GM19438 (cell line): ENCODE measurements at regions not wholly inside any gene's neighbourhood (a gene's known extent, or its start where the extent isn't known, plus 50 kb on each side); places are given as distances from the start of the nearest gene placed in this dataset.

Experiments
- ATAC-seq: cut with Tn5 transposase; IDR thresholded peaks from one replicate; pipeline ENCODE4 v1.9.1; 2021; ENCODE audit warnings: low read depth; ENCODE audit not compliant: unreplicated experiment

DNA sequence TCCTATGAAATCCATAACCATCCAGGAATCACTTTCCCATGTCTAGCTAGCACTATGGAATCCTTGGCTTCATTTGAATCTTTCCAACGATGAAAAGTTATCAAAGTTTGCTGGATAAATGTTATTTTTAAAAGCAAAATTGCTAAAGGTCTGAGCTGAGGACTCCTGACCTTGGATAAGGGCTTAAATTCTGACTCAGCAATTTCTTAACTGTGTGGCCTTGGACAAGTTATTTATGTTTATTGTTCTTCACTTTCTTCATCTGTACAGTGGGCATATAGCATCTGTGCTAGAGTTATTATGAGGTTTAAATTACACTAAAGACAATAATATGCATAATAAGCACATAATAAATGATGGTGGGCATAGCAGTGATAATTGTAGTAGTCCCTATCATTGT, 227.5 kb downstream of the KCNS3 start:
- no peak for ATAC-seq

DNA sequence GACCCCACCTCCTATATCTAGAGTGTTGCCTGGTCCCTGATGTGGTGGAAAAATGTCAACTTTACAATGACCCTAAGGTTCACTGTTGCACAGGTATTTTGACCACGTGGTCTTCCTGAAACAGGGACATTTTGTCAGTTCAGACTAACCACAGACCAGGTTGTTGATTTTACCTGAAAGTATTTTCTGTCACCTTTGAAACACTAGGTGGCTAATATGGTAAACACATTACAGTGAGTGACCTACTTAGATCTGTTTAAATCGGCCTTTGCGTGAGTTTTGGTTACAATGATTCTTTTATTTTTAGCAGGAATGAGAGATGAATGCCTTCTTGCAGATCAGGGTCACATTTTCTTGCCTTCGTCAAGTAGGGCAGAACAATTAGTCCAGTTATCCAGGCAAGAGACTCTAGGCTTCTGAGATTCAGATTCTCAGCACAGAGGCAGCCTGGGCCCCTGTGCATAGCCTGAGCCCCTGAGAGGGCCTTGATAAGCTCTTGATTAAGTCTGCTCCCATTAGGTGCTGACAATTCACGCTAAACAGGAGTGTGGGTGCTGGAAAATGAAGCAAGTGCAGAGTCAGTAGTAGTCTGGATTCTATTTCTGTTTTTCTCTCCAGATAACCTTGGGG, 226.2 kb downstream of the KCNS3 start:
- no peak for ATAC-seq

DNA sequence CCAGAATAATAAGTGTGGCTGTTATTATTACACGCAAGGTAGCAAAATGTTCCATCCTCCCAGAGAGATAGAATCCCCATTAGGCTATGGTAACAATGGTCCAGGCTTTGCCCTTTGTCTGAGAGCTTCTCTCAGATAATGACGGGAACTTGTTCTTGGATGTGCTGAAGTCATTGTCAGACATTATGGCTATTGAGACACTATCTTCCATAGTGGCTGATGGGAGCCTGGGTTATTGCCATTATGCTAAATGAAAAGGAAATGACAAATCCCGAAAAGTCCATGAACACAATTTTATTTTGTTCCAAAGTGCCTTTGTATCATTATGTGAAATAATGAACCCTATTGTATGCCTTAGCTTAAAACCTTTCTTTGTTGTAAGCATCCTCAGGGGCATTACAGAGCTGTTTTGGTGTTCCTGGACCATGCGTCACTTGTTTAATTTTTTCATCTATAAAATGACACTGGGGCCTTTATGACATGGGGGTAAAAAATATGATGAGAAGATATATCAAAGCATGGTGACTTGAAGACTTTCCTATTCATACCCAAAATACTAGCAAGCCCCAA, 218.5 kb downstream of the KCNS3 start:
- no peak for ATAC-seq

DNA sequence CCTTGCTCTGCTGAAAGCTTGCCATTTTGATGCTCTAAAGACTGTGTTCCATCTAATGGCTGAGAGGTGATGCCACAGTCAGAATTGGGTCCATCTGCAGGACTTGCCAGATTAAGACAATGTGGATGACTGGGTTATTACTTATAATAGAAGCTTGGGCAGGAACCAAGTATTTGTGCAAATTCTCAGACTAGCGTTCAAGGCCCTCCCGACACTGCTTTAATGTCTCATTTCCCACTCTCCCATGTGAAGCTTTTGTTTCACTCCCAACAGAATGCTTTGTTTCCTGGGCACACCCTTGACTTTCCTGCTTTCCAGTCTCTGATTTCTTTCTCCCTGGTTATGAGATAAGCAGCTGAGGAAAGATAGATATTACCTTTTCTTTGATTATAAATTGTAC, 215.8 kb downstream of the KCNS3 start:
- no peak for ATAC-seq

DNA sequence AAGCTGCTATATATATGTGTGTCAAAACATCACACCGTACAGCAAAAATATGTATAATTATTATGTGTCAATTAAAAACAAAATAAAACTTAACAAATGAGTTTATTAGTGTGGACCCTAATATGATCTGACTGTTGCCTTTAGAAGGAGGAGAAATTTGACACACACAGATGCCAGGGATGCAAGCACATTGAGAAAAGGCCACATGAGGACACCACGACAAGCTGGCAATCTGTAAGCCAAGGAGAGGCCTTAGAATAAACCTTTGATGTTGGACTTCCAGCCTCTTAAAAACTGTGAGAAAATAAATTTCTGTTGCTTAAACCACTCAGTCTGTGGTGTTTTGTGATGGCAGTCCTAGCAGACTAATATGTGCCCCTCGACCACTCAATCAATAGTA, 214.7 kb downstream of the KCNS3 start:
- ATAC-seq, result no peak

DNA sequence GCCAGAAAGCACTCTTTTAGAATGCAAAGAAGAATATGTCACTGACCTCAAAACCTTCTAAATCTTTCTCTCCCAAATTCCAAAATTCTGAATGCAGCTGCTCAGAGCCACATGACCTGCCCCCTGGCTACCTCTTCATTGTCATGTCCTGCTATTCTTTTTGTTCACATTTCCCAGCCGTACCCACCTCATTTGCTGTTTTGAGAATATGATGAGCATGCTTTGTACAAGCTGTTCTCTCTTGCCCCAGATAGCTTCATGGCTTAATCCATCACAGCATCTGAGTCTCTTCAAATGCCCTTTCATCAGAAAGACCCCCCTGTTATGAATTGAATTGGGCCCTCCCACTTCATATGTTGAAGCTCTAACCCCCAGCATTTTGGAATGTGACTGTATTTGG, 214.3 kb downstream of the KCNS3 start:
- no peak for ATAC-seq

DNA sequence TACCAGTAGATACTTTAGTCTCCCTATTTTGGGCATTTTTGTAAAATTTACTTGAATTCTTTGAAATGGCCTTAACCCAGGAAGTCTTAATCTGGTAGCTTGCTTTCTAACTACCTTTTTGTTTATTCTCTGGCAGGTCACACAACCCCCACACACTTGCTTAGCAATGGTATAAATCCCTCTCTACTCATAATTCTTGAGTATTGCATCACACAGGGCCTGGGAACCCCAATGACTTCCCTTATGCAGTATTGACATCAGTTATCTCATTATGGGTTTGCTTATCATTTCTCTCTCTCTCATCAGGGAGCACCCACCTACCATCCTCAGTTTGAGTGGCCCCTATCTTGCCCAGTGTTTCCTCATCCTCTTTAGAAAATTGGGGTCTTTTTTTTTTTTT, 207.1 kb downstream of the KCNS3 start:
- ATAC-seq, result no peak

DNA sequence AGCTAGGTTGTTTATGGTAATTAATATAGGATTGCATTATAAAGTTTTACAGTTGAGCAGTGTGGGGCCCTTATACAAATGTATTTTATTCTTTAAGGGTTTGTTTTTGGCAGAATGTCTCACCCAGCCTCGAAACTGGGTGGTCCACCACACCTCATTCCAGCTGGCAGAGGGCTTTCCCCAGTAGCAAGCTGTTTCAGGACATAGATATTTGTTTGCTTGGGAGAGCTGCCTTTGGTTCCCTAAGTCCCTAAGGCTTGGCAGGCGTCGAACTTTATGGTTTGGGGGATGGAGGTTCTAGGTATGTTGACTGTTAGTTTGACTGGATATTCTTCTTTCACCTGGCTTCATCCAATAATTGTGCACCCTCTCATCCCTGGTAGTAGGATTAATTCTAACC, 205.9 kb downstream of the KCNS3 start:
- ATAC-seq, result no peak

DNA sequence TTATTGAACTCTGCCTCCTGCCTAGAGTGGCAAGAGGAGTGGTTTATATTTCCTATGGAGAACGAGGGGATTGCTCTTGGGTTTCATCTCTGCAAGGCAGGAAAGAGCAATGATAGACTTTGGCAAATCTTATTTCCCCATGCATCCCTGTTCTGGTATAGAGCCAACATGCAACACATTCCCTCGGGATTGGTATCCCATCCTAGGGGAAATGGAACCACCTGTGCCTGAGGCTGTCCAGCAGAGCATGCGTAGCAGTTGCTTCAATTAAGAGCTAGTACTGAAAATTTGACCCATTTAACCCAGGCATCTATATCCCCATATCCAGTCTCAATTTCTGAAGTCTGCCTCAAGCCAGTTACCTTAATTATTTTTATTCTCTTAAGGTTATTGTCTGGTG, 205.3 kb downstream of the KCNS3 start:
- ATAC-seq, result no peak

DNA sequence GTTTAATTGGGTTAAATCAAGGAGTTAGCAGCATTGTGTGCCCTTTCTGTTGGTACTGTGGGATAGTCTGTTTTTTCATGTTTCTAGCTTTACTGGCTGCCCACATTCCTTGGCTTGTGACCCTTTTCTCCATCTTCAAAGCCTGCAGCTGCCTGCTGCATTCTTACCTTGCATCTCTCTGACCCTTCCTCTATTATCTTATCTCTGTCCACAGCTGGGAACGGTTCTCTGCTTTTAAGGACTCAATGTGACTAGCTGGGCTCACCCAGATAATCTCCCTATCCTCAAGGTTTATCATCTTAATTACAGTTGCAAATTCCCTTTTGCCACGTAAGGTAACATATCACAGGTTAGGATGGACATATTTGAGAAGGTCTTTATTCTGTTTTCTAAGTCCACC, 199.7 kb downstream of the KCNS3 start:
- no peak for ATAC-seq

DNA sequence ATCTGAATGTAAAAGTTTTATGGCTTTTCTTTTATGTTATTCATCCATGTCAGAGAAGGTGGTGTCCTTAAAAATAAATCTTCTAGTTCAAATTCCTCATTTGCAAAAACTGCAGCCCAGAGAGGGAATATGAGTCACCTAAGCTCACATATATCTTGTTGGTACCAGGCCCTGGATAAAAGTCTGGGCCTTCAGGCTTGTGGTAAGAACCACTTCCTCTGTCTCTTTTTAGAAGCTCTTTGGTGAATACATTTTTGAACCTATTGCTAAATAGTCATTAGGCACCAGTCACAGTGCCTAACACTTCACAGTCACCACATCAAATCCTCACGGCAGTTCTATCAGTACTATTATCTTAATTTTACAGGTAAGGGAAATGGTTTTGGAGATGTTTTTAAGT, 199.2 kb downstream of the KCNS3 start:
- no peak for ATAC-seq

DNA sequence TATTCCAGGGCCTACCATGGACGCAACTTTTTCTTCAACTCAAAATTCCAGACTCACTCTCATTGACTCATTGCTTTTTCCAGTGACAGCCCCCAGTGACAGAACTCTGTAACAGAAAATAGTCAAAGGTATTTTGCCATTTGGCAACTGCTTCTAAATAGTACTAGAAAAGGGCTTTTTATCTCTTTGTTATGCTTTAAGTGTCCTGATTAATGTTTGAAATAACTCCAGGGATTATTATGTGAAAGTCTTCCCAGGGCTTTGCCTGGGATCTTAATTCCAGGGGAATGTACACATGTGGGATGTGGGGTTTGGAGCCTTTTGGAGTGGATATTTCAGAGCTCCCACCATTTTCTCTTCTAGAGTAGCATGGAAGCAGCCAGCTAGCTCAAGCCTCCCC, 198.8 kb downstream of the KCNS3 start:
- ATAC-seq, result no peak

DNA sequence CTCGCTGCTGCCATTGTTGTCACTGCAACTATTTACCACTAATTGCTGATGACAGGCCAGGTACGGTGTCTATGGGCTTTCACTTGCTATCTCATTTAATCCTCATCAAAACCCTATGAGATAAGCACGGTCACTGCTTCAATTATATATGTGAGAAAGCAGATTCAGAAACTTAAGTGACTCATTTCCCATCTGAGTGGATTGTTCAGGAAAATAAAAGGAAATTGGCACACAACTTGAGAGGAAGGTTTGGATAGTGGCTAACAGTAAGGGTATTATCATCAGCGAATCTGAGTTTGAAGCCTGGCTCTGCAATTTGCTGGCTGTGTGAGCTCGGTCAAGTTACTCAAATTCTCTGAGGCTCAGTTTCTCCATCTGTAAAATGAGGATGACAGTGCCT, 196.0 kb downstream of the KCNS3 start:
- ATAC-seq, result no peak

DNA sequence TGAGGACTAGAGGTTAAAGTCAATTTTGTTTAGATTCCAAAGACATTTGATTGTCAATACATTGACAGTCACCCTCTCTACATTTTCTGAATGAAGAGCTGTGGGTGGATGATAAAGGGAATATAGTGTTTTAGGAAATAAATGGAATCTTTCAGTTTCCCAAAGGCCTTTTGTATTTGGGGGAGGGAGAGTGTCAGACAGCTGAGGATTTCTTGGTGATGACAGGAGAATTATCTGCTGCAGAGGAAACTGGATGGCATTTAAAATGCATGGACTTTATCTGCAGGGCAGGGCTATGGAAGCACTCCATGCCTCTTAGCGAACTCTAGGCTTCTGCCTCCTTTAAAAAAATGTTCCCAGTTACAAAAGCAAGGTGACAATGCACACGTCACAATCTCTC, 195.1 kb downstream of the KCNS3 start:
- no peak for ATAC-seq

DNA sequence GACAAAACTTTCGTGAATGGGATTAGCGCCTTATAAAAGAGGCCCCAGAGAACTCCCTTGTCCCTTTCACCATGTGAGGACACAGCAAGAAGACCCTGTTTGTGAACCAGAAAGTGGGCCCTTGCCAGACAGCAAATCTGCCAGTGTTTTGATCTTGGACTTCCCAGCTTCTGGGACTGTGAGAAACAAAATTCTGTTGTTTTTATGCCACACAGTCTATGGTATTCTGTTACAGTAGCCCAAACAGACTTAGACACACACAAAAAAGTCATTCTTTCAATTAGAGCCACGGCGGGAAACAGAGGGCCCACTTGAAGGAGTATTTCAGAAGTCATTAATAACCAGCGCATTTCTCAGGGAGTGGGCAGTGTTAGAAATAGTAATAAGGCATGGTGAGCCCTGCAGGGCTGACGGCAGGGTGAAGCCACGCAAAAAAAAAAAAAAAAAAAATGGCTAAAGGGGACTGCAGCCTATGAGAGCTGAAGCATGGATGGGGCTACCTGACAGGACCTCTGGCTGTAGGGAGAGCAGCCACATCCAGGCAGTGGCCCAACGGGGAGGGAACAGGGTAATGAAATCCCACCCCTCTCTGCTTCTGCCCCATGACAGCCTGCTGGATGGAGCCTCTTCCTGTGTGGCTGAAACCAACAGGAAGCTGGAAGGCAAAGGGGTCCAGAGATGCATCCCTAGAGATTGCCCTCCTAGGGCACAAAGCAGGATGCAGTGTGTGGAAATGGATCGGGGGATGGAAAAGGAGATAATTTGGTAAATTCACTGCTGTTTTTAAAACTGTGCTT, 189.3 kb downstream of the KCNS3 start:
- ATAC-seq, result no peak

DNA sequence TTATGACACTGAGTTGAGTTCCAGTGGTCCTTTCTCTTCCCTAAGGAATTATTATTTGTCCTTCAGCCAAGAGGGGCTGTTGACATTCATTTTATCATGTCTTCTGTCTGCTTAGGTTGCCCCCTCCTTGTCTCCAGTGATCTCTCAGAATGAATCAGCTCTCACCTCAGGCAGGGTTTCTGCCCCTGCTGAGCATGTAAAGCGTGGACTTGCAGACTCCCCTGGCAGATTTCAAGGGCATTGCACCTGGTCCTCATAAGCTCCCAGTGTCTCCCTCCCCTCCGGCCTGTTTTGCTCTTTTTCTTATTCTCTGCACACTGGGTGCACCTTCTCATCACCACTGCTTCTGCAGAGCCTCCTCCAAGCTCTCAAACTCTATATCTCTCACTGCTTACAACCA, 188.4 kb downstream of the KCNS3 start:
- ATAC-seq, result no peak

DNA sequence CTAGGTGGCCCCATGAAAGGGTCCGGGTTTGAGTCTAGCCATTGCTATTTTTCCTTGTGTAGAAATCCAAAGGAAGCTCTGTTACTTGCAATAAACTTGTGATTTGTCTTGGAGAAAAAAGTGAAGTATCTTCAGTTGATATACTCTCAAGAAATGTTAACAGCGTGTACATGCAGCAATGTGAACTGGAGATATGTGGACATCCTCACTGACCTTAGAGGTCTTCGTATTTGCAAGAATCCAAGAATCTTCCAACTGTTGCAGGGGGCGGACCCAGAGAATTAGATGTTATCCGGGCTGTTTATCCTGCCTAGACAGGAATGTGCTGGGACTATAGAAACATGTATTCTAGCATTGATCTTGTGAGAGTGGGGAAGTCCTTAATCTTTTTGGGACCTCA, 187.6 kb downstream of the KCNS3 start:
- no peak for ATAC-seq

DNA sequence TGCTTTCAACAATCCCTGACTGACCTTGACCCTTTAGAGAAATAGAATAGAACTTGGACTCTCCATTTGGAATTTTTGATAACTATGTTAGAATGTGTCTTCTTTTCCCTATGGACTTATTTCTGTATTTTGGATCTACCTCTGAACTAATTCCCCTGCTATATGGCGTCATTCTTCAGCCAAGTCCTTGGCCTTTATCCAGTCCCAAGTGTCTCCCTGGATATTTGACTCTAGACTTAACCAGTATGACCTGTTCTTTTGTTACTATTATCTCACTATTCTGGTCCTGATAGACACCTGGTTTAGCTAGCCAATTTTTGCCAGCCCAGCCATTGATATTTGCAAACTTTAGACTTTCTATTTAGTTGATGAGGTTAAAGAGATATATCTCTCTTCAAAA, 186.8 kb downstream of the KCNS3 start:
- ATAC-seq, result no peak

DNA sequence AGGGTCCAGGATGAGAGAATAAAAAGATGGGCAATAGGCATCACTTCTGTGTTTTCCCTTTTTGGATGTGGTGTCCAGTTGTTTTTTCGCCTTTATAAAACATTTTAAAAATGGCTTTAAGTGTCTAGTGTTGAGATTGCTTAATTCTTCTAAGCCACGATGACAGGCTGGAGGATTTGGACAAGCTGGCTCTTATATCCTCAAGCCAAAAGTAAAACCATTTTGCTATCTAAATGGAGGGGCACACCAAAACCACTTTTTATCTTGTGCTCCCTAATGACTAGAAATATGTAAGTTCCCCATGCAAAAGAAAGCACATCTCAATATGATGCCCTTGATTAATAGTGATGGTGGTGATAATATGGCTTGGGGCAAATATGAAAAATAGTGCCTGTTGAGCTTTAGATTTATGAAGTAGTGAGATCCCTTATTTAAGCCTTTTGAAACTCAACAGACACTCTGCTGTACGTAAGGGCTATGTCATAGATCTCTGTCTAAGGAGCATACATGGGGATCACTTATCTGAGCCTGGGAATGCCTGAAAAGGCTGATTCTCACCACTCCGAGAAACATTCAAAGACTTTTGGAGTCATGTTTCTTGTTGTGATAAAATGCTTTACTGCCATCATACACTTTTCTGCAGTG, 185.5 kb downstream of the KCNS3 start:
- ATAC-seq, result no peak

DNA sequence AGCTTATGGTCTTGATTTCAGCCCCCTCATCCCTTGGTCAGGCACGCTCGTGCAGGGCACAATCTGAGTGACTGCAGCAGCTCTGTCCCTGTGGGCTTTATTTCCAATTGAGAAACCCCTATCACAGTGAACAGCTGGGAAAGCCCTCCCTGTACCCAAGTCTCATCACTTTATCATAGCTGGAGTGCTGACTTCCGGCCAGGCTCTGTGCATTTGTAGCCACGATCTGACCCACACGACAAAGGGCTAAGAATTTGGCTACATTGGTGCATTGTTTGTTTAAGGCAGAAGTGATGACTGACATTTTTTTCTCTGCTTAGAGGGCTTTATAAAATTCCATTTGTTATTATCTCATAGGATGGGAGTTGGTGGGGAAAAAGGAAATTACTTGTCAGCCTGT, 184.4 kb downstream of the KCNS3 start:
- no peak for ATAC-seq

DNA sequence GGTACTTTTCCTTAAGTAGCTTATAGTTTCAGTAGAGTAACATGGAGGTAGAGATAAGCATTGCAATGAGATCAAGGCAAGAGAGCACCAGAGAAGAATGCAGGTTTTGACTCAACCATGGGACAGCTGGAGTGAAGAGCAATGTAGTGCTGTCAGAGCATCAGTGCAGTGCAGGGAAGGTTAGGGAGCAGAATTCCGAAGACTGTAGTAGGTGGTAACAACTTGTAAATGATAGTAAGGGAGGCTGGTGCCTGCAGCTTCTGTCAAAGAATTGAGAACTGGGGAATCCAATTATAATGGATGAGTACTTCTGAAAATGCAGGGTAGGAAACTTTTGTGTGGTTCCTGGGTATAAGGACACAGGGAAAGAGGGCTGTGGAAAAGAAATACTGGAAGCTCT, 183.2 kb downstream of the KCNS3 start:
- ATAC-seq, result no peak

DNA sequence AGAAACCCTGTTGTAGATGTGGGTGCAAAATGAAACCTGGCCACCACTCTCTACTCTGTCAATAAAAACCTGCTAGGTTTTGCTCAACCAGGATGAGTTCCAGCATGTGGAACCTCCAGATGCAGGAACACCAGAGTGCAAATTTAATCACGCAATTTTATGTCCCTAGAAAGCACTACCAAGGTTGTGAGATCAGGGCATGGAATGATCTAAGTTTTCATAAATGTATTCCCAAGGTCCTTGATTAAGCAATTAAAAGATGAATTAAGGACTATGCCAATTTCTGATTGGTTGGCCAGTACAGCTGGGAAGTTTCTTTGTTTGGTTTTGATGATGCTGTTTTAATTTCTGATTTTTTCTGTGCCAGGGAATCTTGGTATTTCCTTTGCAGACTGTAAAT, 179.2 kb downstream of the KCNS3 start:
- no peak for ATAC-seq
